KBM-7 (cell line): ENCODE measurements at regions not wholly inside any gene's neighbourhood (a gene's known extent, or its start where the extent isn't known, plus 50 kb on each side); places are given as distances from the start of the nearest gene placed in this dataset.
"Not testable (repeated sequence)": the region's sequence is repeated elsewhere in the genome, so short reads cannot be mapped to it uniquely, and the experiment has no call there.

Experiments used
- DNase-seq: peaks from one replicate; pipeline ENCODE4 v3.0.0-alpha.2; 2015
- in situ Hi-C: fragments of 300-500 bp; cut with MboI; formaldehyde crosslinking; loops from 2 replicates; pipeline ENCODE4 v1.14.3; 2020; ENCODE audit warnings: low sequenced_read_pairs, low pct_unique_long_range_greater_than_20kb, mixed read lengths

- no peak for DNase-seq
- in situ Hi-C loops: no loop called here
Measured at GRCh38 chr14:92223025-92223424, 99.9 kb upstream of the SLC24A4 start.

- no peak for DNase-seq
- in situ Hi-C loops: no loop called here
Measured at GRCh38 chr14:92224358-92224954, 98.5 kb upstream of the SLC24A4 start.

DNA sequence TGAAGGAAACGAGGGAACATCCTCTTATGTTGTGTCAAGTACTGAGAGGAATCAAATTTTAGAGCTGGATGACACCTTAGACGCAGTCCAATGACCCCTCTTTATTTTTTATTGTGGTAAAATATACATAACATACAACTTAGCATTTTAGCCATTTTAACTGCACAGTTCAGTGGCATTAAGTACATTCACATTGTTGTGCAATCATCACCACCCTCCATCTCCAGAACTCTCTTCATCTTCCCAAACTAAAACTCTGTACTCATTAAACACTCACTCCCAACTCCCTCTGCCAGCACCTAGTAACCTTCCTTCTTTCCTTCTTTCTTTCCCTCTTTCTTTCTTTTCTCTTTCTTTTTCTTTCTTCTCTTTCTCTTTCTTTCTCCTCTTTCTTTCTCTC is 97.2 kb upstream of the SLC24A4 start:
- in situ Hi-C loops: no loop called here

GRCh38 chr14:92226166-92226565 is 96.8 kb upstream of the SLC24A4 start:
- DNase-seq, in situ Hi-C loops: not testable (repeated sequence)

More for the DNA sequence above, 97.2 kb upstream of the SLC24A4 start:
- no peak for DNase-seq

- DNase-seq: no peak
- in situ Hi-C loops: no loop called here
Measured at GRCh38 chr14:92236243-92236900, 86.6 kb upstream of the SLC24A4 start.

DNA sequence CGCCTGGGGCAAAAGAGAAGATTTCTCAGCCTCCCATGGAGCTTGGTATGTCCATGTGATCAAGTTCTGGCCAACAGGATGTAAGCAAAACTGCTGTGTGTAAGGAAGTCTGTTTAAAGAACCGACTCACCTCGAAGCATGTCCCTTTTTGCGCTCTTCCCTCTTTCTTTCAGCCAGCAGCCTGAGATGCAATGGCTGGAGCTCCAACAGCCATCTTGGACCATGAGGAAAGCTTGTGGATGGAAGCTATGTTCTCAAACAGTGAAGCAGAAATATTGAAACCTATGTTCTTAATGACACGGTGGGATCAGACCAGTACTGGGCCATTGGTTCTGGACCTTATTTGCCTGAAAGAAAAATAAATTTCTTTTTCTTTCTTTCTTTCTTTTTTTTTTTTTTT is 82.3 kb upstream of the SLC24A4 start:
- in situ Hi-C loops: no loop called here
- DNase-seq: no peak

GRCh38 chr14:92241966-92242595 is 80.9 kb upstream of the SLC24A4 start:
- DNase-seq: no peak
- in situ Hi-C loops: no loop called here

GRCh38 chr14:92244805-92245204 is 78.2 kb upstream of the SLC24A4 start:
- no peak for DNase-seq
- in situ Hi-C loops: no loop called here

GRCh38 chr14:92247341-92247740 is 75.6 kb upstream of the SLC24A4 start:
- DNase-seq: no peak
- in situ Hi-C loops: no loop called here

GRCh38 chr14:92247947-92248346 is 75.0 kb upstream of the SLC24A4 start:
- no peak for DNase-seq
- in situ Hi-C loops: no loop called here

- DNase-seq: no peak
- in situ Hi-C loops: no loop called here
Measured at GRCh38 chr14:92248696-92249095, 74.3 kb upstream of the SLC24A4 start.

GRCh38 chr14:92250366-92250765 is 72.6 kb upstream of the SLC24A4 start:
- in situ Hi-C loops, DNase-seq: not testable (repeated sequence)

GRCh38 chr14:92252323-92252722 is 70.6 kb upstream of the SLC24A4 start:
- no peak for DNase-seq
- in situ Hi-C loops: no loop called here

DNA sequence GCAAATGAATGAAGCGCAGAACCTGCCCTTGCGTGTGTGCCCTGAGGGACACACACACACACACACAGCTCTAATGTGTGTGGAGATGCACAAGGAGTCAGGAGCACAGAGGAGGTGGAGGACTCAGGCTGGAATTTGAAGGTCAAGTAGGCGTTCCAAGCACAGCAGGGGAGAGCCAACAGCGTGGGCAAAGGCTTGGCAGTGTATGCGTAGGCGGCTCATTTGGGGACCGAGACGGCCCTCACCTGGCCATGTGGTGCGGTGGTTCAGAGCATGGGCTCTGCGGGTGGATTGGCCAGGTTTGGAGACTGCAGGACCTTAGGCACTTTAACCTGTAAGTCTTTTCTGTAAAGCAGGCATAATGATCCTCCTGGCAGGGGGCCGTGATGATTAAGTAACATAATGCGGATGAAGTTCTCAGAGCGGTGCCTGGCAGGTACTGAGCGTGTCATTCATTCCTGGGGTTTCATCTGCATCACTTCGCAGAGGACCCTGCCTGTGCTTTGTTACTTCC is 69.5 kb upstream of the SLC24A4 start:
- in situ Hi-C loops: no loop called here
- no peak for DNase-seq

- no peak for DNase-seq
- in situ Hi-C loops: no loop called here
Measured at GRCh38 chr14:92254786-92255185, 68.2 kb upstream of the SLC24A4 start.

GRCh38 chr14:92258934-92259333 is 64.0 kb upstream of the SLC24A4 start:
- in situ Hi-C loops: no loop called here

DNA sequence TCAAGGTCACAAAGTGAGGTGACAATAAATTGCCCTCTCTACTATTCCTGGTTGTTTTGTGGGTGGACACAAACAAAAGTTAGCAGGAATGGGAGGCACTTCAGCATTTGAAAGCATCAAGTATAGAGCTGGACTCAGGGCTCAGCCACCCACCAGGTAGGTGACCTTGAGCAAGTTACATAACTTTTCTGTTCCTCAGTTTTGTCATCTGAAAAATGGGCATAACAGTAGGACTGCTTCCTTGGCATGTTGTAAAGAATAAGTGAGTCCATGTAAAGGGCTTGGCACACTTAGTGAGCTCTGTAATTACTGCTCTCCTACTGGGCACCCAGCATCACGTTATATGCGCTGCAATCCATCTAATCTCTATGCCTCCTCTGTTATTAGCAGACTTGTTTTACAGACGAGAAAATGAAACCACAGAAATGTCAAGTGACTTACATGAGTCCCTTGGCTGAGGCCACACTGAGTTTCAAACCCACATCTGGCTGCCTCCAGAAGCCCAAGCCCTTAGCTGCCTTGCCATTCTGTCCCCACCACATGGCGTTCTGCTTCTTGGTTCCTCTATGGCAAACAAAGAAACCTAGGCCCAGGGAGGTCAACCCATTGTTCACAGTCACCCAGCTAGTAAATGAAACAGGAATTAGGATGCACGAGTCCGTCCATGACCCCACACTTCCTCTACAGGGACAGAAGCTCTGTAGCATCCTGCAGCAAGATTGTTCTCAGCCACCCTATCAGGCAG is 63.2 kb upstream of the SLC24A4 start:
- in situ Hi-C loops: no loop called here
- no peak for DNase-seq

More at GRCh38 chr14:92258934-92259333, 64.0 kb upstream of the SLC24A4 start:
- no peak for DNase-seq

DNA sequence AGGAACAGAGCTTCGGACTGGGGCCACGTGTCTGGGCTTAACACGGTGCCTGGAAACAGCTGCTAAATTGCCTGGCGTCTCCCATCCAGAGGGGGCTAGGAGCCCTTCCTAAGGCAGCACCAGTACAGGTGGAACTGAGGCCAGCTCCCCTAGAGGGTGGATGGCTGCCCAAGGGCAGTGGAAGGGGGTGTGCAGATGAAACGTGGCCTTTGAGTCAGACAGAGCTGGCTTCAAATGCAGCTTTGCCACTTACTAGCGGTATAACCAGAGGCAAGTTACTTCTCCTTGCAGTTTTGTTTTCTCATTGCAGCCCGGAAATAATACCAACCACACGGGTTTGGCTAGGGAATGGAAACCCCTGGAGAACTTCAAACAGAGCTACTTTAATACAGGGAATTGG is 59.3 kb upstream of the SLC24A4 start:
- in situ Hi-C loops: no loop called here
- DNase-seq: peak; percentile 15

DNA sequence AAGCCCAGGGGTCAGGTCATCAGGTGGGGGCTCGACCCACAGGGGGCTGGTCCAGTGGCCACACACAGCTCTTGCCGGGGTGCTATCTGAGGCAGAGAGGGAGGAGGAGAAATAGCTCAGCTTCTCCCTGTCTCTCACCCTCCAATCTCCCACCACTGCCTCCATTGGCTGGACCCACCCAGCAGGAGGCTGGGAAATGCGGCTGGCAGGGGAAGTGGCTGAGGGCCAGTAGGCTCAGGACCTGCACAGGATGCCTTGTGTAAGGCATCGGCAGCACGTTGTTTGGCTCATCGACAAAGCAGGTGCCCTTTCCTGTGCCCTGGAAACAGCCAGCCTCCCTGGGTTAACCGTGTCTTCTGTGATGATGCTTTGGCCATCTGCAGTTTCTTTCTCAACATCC is 58.8 kb upstream of the SLC24A4 start:
- in situ Hi-C loops: no loop called here
- DNase-seq: no peak

GRCh38 chr14:92266216-92266615 is 56.7 kb upstream of the SLC24A4 start:
- in situ Hi-C loops: no loop called here

More at GRCh38 chr14:92266216-92266615, 56.7 kb upstream of the SLC24A4 start:
- no peak for DNase-seq
